ENCODE measurements at regions not wholly inside any gene's neighbourhood (a gene's known extent, or its start where the extent isn't known, plus 50 kb on each side); places are given as distances from the start of the nearest gene placed in this dataset.
"Not testable (repeated sequence)": the region's sequence is repeated elsewhere in the genome, so short reads cannot be mapped to it uniquely, and the experiment has no call there.

DNA sequence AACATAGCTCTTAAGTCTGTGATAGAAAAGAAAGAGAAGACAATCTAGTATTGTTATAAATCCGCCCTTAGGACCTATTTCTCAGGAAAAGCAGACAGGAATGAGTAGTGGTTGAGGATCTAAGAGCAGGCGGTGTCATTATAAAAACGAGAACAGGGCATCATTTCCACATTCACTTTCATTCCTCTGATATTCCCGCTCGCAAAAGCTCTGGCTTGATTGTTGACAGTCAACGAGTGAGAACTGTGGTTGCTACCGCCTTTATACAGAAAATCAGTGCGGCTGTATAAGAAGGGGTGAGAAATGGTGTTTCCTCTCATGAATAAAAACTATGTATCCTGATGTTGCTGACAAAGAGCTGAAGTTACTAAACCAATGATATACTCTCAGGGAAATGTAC is 1409.6 kb upstream of the WWC1 start:
- DNase-seq: no peak

DNA sequence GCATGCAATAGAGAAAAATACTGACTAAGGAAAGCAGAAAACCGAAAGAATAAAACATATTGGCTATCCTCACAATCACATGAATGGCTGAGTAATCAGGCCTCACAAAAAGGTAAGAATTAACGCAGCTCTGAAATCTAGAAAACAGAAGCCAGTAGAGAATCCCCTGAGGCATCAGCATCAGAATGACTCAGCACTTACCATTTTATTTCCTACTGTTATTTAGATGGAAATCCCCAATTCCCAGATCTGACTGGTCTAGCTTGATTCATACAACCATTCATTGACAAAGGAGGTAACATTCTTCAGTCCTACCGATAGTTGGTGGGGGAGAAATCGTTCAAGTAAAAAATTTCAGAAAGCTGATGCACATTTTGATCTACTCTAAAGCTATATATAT is 1408.4 kb upstream of the WWC1 start:
- no peak for DNase-seq

DNA sequence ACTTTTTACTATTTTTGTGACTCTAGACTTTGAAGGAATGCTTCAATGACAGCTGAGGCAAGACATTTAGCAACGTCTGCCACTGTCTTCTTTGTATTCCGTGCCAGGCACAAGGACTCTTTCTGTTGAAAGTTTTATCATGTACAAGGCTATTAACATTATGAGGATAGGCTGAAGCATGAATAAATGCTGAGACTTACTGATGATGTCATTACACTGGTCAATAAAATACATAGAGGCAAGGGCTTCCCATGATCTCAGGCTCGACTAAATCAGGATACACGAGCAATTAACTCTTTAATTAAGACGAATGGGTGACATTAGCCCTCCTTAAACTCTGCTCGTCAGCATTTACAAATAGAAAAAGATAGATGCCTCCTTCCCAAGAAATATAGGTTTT is 1393.3 kb upstream of the WWC1 start:
- DNase-seq: no peak

DNA sequence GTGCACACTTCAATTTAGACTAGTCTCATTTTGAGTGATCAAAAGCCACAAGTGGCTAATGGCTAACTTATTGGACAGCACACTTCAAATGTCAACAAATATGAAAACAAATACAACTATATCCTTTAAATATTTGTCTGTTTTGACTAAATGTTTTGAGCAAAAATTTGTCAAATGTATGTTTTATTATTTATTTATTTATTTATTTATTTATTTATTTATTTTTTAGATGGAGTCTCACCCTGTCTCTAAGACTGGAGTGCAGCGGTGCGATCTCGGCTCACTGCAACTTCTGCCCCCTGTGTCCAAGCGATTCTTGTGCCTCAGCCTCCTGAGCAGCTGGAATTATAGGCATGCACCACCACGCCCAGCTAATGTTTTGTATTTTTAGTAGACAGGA is 1392.1 kb upstream of the WWC1 start:
- DNase-seq: no peak

DNA sequence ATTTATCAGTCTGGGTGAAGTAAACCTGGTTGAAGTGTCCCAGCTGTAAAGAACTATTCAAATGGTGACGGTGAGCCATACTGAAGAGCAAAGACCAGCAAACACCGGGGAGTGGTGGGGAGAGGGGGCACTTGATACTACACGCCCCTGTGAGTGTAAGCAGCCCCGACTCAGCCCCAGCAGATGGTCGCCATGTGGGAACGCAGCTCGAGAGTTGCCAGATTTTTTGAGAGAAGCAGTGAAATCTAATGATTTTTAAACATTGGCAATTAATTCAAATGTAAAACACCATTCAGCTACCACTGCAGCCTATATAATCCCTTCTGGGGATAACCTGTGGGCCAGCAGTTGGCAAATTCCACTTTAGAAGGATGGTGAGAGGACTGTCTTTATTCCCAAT is 1386.9 kb upstream of the WWC1 start:
- DNase-seq: no peak

DNA sequence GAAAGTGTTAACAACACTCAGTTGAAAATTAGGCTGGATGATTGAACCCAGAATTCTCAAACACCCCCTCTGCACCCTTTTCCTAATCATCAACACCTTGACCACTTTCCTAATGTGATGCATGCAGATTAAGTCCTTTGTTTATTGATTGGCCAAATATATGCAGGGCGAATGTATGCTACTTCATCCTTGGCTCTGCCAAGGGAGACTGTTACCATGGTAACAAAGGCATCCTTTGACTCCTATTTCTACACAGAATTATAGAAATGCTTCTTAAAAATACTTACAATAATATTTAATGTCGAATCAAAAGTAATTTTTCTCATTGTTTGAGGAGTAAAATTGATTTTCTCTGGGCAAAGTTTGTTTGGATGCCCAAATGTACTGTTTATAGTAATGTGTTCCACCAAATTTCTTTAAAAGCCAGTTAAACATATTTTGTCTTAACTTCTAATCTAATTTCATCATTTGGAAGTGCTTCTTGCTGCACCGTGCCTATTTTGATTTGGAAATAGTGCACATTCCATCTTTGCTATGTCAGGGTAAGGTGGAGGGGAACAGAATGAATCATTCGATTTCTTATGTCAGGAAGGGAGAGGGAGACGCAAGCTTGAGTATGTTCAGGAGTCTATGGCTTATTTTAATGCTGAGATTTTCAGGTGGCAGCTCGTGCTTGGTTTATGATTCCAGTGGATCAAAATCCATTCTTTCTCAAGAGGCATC is 1384.3 kb upstream of the WWC1 start:
- DNase-seq: no peak

DNA sequence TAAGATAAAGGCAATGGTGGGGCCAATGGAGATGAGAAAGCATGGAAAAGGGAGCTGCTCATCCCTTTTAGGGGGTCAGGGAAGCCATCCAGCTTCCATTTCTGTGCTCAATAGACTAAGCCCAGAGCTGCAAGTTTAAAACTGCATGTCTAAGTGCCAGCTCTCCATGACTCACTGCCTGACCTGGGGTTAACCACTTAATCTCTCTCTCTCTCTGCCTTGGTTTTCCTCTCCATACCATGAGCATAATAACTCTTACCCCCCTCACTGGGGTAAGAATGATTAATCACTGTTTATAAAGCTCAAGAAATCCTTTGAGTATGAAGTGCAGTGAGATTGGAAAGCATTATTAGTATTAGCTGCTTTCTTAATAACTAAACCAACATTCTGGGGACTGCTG is 1382.4 kb upstream of the WWC1 start:
- DNase-seq: no peak

DNA sequence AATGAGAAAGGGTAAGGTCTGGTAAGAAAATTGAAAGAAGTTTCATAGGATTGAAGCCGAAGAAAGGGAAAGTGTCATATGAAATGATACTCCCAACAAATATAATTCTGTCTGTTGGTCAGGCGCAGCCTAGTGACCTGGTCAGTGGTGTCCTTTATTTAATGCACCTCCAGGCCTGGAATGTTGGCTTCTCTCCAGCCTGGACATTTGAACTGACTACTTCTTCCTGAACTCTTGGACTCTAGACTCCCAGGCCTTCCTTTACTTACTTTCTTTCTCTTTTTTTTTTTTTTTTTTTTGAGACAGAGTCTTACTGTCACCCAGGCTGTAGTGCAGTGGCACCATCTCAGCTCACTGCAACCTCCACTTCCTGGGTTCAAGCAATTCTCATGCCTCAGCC is 1381.5 kb upstream of the WWC1 start:
- no peak for DNase-seq

DNA sequence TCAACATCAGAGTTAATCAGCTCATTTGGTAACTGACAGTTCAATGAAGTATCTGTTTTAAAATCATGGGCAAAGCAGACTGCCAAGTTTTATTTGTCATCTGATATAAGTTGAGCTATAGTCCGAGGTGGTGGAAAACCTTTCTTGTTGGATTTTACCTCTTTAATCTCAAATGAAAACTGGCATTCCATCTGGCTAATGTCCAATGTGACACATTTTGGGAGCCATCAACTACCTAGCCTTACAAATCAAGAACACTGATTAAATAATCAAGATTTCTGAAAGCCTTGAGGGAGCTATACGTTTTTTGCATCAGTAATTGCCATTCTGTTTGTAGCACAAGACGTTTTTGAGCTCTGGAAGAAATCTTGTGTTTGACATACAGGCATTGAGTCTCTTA is 1380.5 kb upstream of the WWC1 start:
- no peak for DNase-seq

DNA sequence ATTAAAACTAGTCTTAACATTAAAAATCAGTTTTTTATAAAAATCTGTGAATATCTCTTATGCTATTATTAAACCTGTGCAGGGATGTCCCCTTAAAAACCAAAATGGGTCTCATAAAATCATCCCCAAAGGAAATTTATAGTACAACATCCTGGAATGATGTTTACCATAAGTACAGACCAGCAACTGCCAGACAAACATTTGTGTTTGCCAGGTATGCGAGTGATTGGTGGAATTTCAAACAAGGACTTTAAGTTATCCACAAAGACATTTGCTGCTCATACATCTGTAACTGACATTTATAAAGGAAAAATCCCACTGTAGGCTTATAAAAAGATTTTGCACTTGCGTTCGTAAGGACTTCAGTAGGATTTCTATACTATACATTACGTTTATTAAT is 1375.4 kb upstream of the WWC1 start:
- no peak for DNase-seq

DNA sequence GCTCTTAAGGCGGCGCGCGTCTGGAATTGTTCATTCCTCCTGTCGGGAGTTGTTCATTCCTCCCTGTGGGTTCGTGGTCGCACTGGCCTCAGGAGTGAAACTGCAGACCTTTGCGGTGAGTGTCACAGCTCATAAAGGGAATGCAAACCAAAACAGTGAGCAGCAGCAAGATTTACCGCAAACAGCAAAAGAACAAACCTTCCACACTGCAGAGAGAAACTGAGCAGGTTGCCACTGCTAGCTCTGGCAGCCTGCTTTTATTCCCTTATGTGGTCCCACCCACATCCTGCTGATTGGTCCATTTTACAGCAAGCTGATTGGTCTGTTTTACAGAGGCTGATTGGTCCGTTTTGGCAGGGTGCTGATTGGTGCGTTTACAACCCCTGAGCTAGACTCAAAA is 1365.3 kb upstream of the WWC1 start:
- DNase-seq: no peak

DNA sequence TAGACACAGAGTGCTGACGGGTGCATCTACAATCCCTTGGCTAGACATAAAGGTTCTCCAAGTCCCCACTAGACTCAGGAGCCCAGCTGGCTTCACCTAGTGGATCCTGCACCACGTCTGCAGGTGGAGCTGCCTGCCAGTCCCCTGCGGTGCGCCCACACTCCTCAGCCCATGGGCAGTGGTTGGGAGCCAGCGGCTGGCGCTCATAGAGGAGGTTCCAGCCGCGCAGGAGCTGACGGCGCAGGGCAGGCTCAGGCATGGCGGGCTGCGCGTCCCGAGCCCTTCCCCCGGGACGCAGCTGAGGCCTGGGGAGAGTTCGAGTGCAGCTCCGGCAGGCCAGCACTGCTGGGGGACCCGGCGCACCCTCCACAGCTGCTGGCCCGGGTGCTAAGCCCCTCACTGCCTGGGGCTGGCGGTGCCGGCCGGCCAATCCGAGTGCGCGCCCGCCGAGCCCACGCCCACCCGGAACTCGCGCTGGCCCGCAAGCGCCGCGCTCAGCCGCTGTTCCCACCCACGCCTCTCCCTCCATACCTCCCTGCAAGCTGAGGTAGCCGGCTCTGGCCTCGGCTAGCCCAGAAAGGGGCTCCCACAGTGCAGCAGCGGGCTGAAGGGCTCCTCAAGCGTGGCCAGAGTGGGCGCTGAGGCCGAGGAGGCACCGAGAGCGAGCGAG is 1364.5 kb upstream of the WWC1 start:
- DNase-seq: not testable (repeated sequence)

DNA sequence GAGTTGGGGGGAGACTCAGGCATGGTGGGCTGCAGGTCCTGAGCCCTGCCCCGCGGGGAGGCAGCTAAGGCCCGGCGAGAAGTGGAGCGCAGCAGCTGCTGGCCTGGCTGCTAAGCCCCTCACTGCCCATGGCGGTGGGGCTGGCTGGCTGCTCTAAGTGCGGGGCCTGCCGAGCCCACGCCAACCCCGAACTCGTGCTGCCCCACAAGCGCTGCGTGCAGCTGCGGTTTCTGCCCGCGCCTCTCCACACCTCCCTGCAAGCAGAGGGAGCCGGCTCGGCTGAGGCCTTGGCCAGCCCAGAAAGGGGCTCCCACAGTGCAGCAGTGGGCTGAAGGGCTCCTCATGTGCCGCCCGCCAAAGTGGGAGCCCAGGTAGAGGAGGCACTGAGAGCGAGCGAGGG is 1355.1 kb upstream of the WWC1 start:
- no peak for DNase-seq

DNA sequence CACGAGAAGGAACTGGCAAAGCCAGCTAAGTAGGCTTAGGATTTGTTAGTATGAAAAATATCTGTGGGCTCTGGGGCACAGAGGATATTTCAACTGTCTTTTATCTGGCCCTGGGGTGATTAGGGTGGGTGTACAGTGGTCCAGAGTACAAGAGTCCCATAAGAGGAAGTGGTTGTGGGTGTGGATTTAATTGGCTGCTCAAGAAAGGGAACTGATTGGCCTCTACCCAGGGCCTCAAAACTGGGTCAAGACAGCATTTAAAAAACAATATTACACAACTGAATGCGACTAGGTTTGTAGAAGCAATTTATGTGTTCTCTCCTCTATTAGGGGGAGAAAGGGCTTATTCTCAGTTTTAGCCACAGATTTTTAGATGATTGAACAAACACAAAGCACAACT is 1353.4 kb upstream of the WWC1 start:
- DNase-seq: no peak

DNA sequence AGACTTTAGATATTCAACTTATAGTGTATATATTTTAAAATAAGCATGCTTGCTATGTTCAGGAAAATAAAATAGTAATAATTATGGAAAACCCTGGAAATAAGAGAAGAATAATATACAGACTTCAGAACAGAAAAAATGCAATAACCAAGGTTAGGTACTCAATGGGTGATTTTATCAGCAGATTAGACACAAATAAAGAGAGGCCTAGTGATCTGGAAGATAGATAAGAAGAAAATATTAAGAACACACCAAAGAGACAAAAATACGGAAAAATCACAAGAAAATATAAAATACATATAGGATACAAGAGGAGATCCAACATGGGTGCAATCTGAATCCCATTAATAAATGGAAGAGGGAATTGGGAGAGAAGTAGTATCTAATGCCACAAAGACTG is 1348.5 kb upstream of the WWC1 start:
- DNase-seq: no peak

DNA sequence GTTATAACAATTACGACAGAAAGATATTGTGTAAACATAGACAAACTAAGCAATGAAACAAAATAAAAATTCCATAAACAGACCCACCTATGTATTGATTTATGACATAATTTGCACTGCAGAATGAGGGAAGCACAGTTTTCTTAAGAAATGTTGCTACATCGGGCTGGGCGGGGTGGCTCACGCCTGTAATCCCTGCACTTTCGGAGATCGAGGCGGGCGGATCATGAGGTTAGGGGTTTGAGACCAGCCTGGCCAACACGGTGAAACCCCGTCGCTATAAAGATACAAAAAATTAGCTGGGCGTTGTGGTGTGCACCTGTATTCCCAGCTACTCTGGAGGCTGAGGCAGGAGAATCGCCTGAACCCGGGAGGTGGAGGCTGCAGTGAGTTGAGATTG is 1344.4 kb upstream of the WWC1 start:
- no peak for DNase-seq

DNA sequence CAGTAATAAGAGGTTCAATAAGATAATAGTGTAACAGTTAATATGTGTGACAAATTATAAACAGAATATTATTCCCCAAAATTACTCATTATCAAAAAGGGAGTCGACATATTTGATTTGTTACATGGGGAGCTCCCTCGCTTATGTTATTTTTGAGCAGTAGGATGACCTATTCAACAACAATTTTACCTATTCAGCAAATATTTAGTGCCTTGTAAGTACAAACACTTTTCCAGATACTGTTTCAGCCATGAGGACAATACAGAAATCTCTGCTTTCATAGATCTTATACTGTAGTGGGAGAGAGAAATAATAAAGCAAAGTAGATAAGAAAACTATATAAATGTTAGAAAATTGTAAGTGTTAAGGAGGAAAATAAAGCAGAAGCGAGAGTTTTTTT is 1342.8 kb upstream of the WWC1 start:
- no peak for DNase-seq

DNA sequence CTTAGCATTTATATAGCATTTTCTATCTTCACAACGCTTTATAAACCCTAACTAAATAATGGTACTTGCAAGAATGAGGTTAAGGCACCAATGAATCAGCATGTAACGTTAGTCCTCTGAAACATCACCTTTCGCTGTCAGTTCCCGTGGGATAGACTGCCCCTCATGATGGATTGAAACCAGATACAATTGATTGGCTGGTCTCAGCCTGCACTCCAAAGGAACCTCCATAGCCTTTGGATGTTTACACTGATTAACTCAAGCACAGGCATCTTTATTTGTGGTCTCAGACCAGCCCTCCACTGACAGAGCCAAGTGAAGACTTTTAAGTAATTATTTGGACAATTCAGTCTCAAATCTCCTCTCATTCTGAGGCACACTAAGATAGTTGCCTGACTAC is 1339.4 kb upstream of the WWC1 start:
- no peak for DNase-seq

DNA sequence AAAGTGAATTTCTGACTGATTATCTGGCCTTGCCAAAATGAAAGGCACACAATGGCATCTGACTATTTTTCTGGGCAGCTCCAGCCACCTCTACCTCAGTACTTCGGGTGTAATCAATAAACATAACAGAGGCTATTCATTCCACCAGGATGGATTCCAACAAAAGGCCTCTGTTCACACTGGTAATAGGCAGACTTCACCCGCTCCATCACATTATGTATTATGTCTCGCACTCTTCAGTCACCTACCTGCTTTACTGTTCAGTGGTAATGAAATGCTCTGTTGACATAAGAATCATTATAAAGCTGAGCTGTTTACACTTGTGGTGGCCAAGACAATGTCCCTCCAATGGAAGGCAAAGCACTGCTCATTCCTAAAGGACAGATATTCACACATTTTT is 1333.7 kb upstream of the WWC1 start:
- DNase-seq: no peak

DNA sequence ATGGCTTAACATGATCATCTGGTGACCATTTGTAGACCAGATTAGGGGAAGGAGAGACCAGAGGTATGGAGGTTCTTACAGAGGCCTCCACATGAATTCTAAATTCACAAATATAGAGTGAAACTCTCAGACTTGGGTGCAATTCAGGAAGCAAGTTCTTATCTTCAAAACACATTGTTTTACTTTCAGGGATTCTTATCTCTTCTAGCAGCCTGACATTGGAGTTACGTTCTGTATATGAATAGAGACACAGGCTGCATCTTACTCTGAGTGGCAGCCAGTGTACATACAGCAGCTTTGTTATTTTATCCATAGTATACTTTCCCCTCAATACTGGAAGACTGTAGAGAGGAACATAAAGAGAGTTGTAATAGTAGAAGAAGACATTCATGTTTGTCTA is 1331.7 kb upstream of the WWC1 start:
- no peak for DNase-seq

DNA sequence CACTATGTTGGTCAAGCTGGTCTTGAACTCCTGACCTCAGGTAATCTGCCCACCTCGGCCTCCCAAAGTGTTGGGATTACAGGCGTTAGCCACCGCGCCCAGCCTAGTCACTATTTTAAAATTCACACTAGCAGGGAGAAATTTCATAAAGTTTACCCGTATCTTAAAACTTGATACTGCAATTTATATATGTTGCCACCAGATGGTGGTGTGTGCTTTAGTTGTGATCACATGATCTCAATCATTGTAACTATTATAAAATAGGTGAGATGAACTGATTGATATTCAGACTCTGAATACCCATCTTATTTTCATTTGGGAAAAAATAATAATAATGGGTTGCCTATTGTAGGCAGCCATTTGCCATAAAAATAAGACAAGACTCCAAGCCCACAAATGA is 1330.4 kb upstream of the WWC1 start:
- DNase-seq: no peak

DNA sequence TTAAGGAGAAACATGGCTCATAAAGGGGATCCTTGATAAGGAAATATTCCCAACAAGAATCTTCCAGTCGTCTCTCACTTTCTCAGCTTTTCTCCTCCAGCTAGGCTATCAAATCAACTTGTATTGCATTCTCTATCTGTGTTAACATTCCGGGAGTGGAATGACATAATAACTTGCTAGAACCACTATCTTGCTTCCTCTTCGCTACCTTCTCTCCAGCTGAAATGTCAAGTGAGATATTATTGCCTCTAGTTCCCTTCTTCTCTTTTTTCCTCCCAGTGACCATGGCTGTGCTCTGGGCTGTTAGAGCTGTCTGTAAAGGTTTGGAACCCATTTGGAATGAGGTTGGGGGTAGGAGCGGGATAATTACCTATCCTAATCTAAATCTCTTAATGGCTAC is 1329.5 kb upstream of the WWC1 start:
- no peak for DNase-seq

DNA sequence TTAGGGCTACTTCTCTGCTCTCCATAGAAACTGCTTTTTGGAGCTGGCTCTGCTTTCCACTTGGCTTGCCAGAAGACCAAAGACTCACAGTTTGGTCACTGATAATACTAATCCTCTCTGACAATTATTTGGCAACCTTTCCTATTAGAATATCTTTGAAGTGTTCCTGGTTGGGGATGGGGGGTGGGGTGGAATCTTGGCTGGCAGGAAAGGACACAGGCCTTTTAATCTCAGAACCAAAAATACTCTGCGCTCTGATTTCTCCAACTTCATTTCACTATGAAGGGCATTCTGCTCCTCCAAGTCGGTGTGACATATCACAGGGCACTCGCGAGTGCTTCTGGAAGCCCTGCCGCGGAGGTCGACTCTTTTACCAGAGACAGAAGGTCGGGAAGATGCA is 1329.0 kb upstream of the WWC1 start:
- no peak for DNase-seq

DNA sequence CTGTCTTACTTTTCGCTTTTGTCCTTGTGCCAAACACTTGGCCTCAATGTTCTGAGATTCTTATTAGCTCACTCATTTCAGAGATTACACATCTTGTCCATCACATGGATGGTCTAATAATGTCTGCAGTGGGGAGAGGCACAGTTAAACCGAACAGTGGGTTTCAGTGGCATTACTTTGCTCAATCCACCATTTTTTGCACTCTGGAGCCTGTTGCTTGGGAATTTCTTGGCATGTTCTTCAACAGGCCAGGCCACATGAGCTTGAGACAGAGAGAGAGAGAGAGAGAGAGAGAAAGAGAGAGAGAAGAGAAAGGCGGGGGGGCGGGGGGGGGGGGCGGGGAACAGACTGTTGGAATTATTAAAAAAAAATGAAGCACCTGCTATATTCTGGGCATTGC is 1327.8 kb upstream of the WWC1 start:
- DNase-seq: no peak

DNA sequence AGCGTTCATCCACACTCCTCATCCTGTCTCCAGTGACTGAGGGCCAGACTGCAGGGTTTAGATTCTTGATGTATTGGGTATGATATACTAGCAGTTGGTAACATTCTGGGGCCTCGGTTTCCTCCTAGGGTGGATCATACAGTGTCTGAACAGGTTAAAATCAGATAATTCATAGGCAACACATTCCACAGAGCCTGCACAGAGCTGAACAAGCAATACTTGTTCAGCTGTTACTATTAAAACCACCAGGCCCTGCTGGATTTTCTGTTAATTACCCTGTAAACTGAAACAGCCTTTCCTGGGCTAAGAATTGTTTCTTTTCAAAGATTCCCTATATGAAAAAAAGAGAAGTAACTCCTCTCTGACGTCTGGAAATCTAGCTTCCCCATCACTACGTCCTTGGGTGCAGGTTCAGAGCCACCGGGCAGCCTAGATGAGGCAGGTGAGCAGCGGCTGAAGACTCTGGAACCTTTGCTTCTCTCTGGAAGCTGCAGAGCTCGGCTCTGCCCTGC is 1313.5 kb upstream of the WWC1 start:
- DNase-seq: no peak
